OCI-LY7 (cell line): ENCODE measurements at regions not wholly inside any gene's neighbourhood (a gene's known extent, or its start where the extent isn't known, plus 50 kb on each side); places are given as distances from the start of the nearest gene placed in this dataset.

Source experiments
- BruUV-seq: library from RNA; stranded (reverse); fragments of 400-500 nt; replicated peaks from 2 replicates; lab custom pipeline; 2021; lab: Mats Ljungman, UMichigan
- CTCF ChIA-PET: fragments of 300-600 bp; sonication (Branson Sonifier 250); formaldehyde crosslinking; loops from one replicate; lab custom pipeline; 2022; ENCODE audit warnings: antibody characterized with exemption; ENCODE audit not compliant: unreplicated experiment; lab: Charles Lee
- POLR2A ChIA-PET: fragments of 300-600 bp; sonication (Branson Sonifier 250); formaldehyde crosslinking; loops from one replicate; lab custom pipeline; 2022; ENCODE audit warnings: antibody characterized with exemption; lab: Charles Lee
- DNase-seq: peaks from one replicate; pipeline ENCODE4 v3.0.0-alpha.2; 2015; ENCODE audit warnings: low spot score
- H2AFZ ChIP-seq: fragments of 200-600 bp; sonication (generic), shearing (Covaris generic); 2 replicates; pipeline ENCODE4 v1.6.1; 2014; ENCODE audit warnings: mild to moderate bottlenecking, antibody characterized with exemption, low read length, moderate library complexity
- H3K27ac ChIP-seq: fragments of 200-600 bp; sonication (generic); 2 replicates; pipeline ENCODE4 v1.5.1; 2014; ENCODE audit warnings: mixed run types, low read depth, mild to moderate bottlenecking, moderate library complexity, low read length, inconsistent platforms; ENCODE audit not compliant: poor library complexity, severe bottlenecking
- H3K36me3 ChIP-seq: fragments of 200-600 bp; sonication (generic); 2 replicates; pipeline ENCODE4 v1.6.1; 2014; ENCODE audit warnings: mild to moderate bottlenecking, antibody characterized with exemption, low read length, moderate library complexity, mixed read lengths; ENCODE audit not compliant: insufficient read depth
- H3K4me1 ChIP-seq: fragments of 200-600 bp; sonication (generic); 2 replicates; pipeline ENCODE4 v1.5.1; 2014; ENCODE audit warnings: mild to moderate bottlenecking, low read length; ENCODE audit not compliant: insufficient read depth, poor library complexity, severe bottlenecking
- H3K4me2 ChIP-seq: fragments of 200-600 bp; sonication (generic); 2 replicates; pipeline ENCODE4 v1.6.1; 2014; ENCODE audit warnings: mild to moderate bottlenecking, low read length
- H3K4me3 ChIP-seq: fragments of 200-600 bp; sonication (generic); 2 replicates; pipeline ENCODE4 v1.5.1; 2014; ENCODE audit warnings: mild to moderate bottlenecking, low read depth, low read length; ENCODE audit not compliant: poor library complexity, severe bottlenecking
- H3K79me2 ChIP-seq: fragments of 200-600 bp; sonication (generic); 2 replicates; pipeline ENCODE4 v1.6.1; 2016; ENCODE audit warnings: low read depth, mild to moderate bottlenecking, low read length, moderate library complexity, mixed read lengths; ENCODE audit not compliant: insufficient read depth
- H3K9me2 ChIP-seq: fragments of 200-600 bp; sonication (generic); 2 replicates; pipeline ENCODE4 v1.6.1; 2016; ENCODE audit warnings: mild to moderate bottlenecking, low read length, mixed read lengths; ENCODE audit not compliant: insufficient read depth
- H3K9me3 ChIP-seq: fragments of 200-600 bp; sonication (generic); 2 replicates; pipeline ENCODE4 v1.6.1; 2014; ENCODE audit warnings: mild to moderate bottlenecking, mixed run types, low read length, mixed read lengths
- H4K20me1 ChIP-seq: fragments of 200-600 bp; sonication (generic); 2 replicates; pipeline ENCODE4 v1.6.1; 2014; ENCODE audit warnings: mild to moderate bottlenecking, antibody characterized with exemption, low read length, moderate library complexity, mixed read lengths; ENCODE audit not compliant: insufficient read depth
- EZH2phosphoT487 ChIP-seq: fragments of 200-600 bp; sonication (generic); IDR thresholded peaks from 2 replicates; pipeline ENCODE4 v1.6.1; 2018; ENCODE audit warnings: low read depth, borderline replicate concordance, mild to moderate bottlenecking, mixed run types, antibody characterized with exemption, low read length, moderate library complexity, mixed read lengths
- intact Hi-C: fragments of 100-400 bp; cut with micrococcal nuclease; formaldehyde crosslinking; loops from one replicate; pipeline ENCODE4 v1.10.0; 2022; ENCODE audit not compliant: unreplicated experiment
- TF ChIP-seq, protein P1 (sequence below): fragments of 200-600 bp; sonication (generic); conservative IDR thresholded peaks from 2 replicates; pipeline ENCODE4 v1.5.1; 2014; ENCODE audit warnings: mild to moderate bottlenecking, antibody characterized with exemption, low read length, moderate library complexity, mixed read lengths

DNA sequence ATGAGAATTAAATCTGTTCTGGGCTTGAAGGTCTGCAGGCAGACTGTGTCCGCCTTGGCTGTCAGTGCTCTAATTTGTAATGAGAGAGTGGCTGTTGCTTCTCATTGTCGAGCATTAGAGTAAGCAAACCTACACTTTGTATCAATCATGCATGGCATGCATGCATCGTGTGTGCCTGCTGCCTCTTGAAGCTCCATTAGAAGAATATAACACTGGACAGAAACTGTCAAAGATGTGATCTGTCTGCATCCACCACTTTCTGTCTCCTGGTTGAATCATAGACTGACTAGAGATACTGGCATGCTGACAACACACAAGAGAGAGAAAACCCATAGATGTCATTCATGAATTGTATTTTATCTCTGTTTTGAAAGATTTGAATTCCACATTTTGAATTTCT lies 275.0 kb upstream of the NXPH2 start:
- TF ChIP-seq, protein P1, sequence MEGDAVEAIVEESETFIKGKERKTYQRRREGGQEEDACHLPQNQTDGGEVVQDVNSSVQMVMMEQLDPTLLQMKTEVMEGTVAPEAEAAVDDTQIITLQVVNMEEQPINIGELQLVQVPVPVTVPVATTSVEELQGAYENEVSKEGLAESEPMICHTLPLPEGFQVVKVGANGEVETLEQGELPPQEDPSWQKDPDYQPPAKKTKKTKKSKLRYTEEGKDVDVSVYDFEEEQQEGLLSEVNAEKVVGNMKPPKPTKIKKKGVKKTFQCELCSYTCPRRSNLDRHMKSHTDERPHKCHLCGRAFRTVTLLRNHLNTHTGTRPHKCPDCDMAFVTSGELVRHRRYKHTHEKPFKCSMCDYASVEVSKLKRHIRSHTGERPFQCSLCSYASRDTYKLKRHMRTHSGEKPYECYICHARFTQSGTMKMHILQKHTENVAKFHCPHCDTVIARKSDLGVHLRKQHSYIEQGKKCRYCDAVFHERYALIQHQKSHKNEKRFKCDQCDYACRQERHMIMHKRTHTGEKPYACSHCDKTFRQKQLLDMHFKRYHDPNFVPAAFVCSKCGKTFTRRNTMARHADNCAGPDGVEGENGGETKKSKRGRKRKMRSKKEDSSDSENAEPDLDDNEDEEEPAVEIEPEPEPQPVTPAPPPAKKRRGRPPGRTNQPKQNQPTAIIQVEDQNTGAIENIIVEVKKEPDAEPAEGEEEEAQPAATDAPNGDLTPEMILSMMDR, result no peak
- TF ChIP-seq EZH2phosphoT487, result no peak
- no peak for DNase-seq

DNA sequence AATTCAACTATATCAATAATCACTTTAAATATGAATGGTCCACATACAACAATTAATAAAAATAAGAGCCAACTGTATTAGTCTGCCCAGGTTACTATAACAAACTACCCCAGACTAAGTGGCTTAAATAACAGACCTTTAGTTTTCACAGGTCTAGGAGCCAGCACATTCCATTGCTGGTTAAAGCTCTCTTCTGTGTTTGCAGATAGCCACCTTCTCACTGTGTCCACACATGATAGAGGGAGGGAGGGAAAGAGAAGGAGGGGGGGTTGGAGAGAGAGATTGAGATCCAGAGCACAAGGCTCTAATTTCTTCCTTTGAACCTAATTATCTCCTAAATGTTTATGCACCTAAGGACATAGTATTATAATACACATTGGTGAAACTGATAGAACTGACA lies 267.8 kb upstream of the NXPH2 start:
- H3K4me3 ChIP-seq, result no peak overlapping the region
- POLR2A ChIA-PET, result no interaction called here
- H3K27ac ChIP-seq, result no peak overlapping the region
- no peaks in the 10 kb centered on the region for H3K36me3 ChIP-seq
- H2AFZ ChIP-seq, result no peak overlapping the region
- no peak overlapping the region for H3K4me2 ChIP-seq
- no peak for DNase-seq
- no peaks in the 10 kb centered on the region for H3K4me1 ChIP-seq
- BruUV-seq, result no TSS peak
- TF ChIP-seq, protein P1, result no peak
- no peak for TF ChIP-seq EZH2phosphoT487
- CTCF ChIA-PET, result no interaction called here
- intact Hi-C loops, result no loop called here
- no peaks in the 10 kb centered on the region for H3K9me2 ChIP-seq
- no peaks in the 10 kb centered on the region for H3K9me3 ChIP-seq
- no peaks in the 10 kb centered on the region for H4K20me1 ChIP-seq
- H3K79me2 ChIP-seq, result no peaks in the 10 kb centered on the region

More for the DNA sequence above, 275.0 kb upstream of the NXPH2 start:
- intact Hi-C loops, result no loop called here
- H3K4me2 ChIP-seq, result no peak overlapping the region
- H3K9me3 ChIP-seq, result no peaks in the 10 kb centered on the region
- H3K36me3 ChIP-seq, result no peaks in the 10 kb centered on the region
- H3K4me3 ChIP-seq, result no peak overlapping the region
- no peaks in the 10 kb centered on the region for H3K4me1 ChIP-seq
- H3K9me2 ChIP-seq, result no peaks in the 10 kb centered on the region
- H3K27ac ChIP-seq, result no peak overlapping the region
- BruUV-seq, result no TSS peak
- H3K79me2 ChIP-seq, result no peaks in the 10 kb centered on the region
- H4K20me1 ChIP-seq, result no peaks in the 10 kb centered on the region
- H2AFZ ChIP-seq, result no peak overlapping the region
- POLR2A ChIA-PET, result no interaction called here
- CTCF ChIA-PET, result no interaction called here

DNA sequence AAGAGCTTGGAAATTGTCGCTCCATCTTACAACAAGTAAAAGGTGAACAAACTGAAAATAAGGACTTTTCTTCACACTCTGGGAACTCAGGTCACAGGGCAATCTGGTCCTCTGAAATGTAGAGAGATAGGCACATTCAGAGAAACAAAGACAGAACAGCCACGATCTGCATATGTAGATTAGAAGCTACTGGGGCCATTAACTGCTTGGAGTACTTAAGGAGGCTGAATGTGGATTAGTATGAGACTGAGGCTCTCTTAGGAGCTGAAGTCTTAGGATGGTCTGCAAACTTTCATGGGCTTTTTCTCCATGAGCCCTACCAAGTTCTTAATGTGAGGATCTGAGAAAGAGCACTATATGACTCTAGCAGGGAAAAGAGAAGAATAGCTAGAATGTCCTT lies 265.3 kb upstream of the NXPH2 start:
- Histone ChIP-seq H3K4me2 (no peak overlapping the region), H3K27ac (no peak overlapping the region), H4K20me1 (no peaks in the 10 kb centered on the region), H3K79me2 (no peaks in the 10 kb centered on the region), H3K9me2 (no peaks in the 10 kb centered on the region), H2AFZ (no peak overlapping the region), H3K36me3 (no peaks in the 10 kb centered on the region), H3K4me3 (no peak overlapping the region), H3K9me3 (no peaks in the 10 kb centered on the region), H3K4me1 (no peaks in the 10 kb centered on the region)
- CTCF ChIA-PET, result no interaction called here
- TF ChIP-seq EZH2phosphoT487, result no peak
- TF ChIP-seq, protein P1, result no peak
- DNase-seq, result no peak
- intact Hi-C loops, result no loop called here
- BruUV-seq, result no TSS peak
- POLR2A ChIA-PET, result interaction anchor here (0.8 kb wide), 1 partner anchor 13 kb away, joined by 3 read pairs; no protein-coding TSS in a partner anchor
